ENCODE measurements at regions not wholly inside any gene's neighbourhood (a gene's known extent, or its start where the extent isn't known, plus 50 kb on each side); places are given as distances from the start of the nearest gene placed in this dataset.

GRCh38 chr1:2865571-2866421, 64.3 kb upstream of the TTC34 start:
- DNase-seq (ENCODE audit: low read depth in 2 of 2) = no peak

DNA sequence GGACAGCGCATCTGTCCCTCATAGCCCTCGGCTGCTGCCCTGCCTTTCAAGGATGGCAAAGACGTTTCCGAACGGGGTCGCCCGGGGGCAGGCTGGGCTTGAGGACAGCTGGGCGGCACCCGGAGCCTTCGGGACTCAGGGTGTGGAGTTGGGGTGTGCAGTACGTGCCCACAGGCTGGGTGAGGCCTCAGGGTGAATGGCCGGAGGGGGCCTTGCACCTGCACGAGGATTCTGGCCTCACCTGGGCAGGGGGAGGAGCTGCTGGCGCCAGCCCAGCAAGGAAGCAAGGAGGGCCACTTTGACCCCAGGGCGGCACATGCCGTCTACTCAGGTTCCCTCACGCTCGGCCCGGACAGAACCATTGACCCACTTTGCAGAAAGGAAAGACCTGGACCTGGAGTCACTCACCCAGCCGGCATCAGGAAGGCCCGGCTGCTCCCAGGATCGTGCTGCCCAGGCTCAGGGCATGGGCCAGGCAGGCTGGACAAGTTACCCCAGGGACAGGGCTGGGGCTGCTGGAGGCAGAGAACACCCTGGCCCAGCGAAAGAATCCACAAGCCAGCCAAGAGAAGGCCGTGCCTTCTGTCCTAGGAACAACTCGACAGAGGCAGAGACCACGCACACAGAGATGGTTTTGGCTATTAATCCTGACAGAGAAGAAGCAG, 65.1 kb upstream of the TTC34 start:
- DNase-seq (ENCODE audit: low read depth in 2 of 2) = no peak

DNA sequence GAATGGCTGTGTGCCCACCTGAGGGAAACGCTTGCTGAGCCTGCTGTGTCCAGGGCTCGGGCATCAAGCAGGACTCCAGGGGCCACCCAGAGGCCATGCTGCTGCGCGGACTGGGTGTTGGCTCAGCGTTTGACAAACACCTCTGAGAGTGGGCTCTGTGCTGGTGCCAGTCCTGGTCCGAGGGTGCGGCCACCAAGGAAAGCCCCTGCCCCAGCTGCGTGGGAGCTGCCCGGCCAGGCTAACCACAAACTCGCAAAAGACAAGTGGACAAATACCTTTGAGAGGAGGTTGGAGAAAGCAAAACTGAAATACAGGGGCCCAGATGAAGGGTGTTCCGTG, 65.6 kb upstream of the TTC34 start:
- DNase-seq (ENCODE audit: low read depth in 2 of 2) = no peak

DNA sequence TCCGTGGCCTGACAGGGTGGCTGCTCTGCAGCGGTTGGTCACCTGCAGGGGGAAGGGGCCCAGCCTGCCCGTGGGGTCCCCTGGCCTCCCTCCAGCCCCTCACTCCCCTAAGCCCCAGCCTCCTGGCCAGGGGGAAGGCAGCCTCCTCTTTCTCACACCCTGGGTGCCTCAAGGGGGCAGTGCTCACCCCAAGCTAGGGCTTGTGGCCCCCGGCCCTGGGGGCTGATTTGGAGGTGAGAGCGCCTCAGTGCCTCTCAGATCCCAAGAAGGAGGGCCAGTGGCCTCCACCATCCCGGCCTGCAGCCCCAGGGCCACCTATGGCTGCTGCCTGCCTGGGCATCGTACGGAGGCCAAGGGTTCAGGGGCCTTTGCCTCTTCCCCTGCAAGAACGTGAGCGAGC, 66.4 kb upstream of the TTC34 start:
- no peak for DNase-seq (ENCODE audit: low read depth in 2 of 2)

DNA sequence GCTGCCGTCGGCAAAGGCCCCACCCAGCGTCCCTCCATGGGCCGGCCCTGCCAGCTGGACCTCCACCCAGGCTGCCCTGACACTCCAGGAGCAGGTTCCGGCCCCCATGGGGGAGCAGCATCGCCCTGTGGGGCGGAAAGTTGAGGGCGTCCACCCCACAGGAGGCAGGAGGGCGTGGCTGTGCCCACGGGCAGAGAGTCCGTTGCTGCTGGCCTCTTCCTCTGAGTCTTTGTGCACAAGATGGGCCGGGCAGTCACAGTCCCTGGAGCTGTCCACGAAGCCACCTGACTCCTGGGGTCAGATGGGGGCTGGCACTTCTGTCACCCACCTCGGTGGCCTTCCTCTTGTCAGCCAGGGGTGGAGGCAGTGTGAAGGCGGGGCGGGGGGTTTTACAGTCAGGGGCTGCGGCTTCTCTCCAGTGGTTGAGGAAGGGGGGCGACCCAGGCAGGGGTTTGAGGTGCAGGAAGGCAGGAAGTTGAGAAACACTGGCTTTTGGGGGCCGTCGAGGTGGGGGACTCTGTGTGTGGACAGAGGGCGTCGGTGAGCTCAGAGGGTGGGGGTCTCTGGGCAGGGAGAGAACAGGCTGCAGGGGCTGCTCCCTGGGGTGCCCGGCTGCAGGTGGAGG, 67.2 kb upstream of the TTC34 start:
- DNase-seq (ENCODE audit: low read depth in 2 of 2) = no peak

GRCh38 chr1:2871246-2871815, 69.8 kb upstream of the TTC34 start:
- DNase-seq (ENCODE audit: low read depth in 2 of 2) = no peak

- no peak for DNase-seq (ENCODE audit: low read depth in 2 of 2)
Observed at GRCh38 chr1:2874207-2874606, 72.7 kb upstream of the TTC34 start.

DNA sequence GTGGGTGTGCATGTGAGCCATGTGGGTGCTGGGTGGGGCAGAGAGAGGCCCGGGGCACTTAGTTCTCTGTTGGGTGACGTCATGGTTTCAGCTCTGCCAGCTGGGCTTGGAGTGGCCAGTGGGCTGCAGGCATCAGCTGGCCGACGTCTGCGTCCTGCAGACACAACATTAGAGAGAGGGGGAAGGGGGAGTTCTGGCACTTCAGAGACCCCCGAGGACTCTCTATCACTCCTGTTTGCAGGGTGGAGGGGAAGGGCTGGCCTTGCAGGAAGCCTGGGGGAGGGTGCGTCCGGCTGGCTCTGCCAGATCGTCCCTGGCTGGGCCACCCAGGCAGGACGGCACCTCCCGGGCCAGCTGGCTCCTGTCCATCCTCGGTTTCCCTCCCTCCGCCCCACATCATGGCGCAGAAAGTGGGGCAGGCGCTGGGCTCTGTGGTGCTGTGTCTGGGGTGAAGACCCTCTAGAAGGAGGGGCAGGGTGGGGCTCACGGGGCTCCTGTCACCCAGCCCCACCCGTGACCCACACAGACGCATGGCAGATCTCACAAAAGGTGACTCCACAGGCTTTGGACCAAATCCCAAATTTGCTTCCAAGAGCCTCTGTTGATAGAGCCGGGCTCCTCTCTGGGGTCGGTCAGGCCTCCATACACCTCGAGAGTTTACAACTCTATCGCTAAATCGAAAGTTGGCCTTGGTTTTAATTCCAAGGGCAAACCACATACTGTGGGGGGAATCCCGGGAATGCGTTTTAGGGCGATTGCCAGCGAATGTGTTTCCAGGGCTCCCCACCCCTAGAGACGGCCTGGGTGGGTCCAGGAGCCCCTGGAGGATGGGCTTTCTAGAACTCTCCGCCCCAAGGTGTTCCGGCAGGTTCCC, 73.4 kb upstream of the TTC34 start:
- DNase-seq (ENCODE audit: low read depth in 2 of 2) = no peak

- DNase-seq (ENCODE audit: low read depth in 2 of 2) = no peak
Observed at GRCh38 chr1:2875707-2876561, 74.4 kb upstream of the TTC34 start.

- no peak for DNase-seq (ENCODE audit: low read depth in 2 of 2)
Observed at GRCh38 chr1:2876846-2877245, 75.4 kb upstream of the TTC34 start.

- DNase-seq (ENCODE audit: low read depth in 2 of 2) = no peak
Observed at GRCh38 chr1:2877391-2877790, 75.9 kb upstream of the TTC34 start.

GRCh38 chr1:2878591-2878990, 77.1 kb upstream of the TTC34 start:
- no peak for DNase-seq (ENCODE audit: low read depth in 2 of 2)

DNA sequence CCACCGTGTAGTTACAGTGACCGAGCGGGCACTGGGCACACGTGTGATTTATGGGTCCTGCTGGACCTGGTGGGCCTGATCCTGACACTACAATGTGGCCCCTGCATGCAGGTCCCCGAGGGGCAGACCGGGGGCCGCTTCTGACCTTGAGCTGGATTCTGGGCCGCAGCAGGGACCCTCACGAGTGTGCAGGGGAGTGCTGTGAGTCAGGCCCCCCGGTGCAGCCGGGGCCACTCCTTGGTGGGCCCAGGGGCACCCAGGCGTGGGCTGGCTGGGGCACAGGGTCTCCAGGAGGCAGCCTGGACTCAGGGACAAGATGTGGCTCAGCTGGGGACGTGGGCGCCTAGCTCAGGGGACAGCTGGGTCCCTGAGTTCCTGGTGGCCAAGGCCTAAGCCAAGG, 77.5 kb upstream of the TTC34 start:
- no peak for DNase-seq (ENCODE audit: low read depth in 2 of 2)

- DNase-seq (ENCODE audit: low read depth in 2 of 2) = no peak
Observed at GRCh38 chr1:2879591-2879990, 78.1 kb upstream of the TTC34 start.

DNA sequence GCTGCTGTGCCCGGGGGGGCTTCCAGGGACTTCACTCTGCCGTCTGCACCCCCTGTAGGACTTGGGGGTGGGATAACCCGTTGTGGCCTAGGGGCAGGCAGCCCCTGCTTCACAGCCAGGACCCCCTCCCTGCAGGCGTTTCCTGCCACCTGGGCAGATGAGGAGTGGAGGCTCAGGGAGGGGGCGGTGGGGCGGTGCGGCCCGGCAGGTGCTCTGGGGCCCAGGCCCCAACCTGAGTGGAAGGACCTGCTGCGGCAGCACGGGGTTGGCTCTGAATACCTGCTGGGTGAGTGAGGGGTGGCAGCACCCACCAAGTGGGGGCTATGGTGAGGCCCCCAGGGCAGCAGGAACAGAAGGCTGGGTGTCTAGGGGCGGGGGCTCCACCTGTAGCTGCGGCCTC, 78.6 kb upstream of the TTC34 start:
- no peak for DNase-seq (ENCODE audit: low read depth in 2 of 2)

- no peak for DNase-seq (ENCODE audit: low read depth in 2 of 2)
Observed at GRCh38 chr1:2880812-2881295, 79.4 kb upstream of the TTC34 start.

DNA sequence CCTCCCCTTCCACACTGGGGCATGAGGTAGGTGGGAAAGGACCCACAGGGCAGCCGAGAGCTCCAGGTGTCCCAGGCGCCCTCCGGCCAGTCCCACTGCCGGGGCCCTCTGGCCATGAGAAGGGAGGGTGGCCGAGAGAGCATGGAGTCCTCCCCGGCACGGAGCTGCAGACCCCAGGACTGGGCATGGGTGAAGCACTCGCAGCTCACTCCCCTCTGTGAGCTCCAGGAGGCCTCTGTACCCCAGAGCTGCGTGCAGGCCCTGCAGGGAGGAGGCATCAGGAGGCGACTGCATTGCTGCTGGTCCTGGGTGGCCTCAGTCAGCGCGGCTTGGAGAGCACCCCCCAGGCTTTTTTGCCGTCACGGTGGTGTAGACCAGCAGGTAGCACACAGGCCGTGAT, 80.1 kb upstream of the TTC34 start:
- no peak for DNase-seq (ENCODE audit: low read depth in 2 of 2)

DNA sequence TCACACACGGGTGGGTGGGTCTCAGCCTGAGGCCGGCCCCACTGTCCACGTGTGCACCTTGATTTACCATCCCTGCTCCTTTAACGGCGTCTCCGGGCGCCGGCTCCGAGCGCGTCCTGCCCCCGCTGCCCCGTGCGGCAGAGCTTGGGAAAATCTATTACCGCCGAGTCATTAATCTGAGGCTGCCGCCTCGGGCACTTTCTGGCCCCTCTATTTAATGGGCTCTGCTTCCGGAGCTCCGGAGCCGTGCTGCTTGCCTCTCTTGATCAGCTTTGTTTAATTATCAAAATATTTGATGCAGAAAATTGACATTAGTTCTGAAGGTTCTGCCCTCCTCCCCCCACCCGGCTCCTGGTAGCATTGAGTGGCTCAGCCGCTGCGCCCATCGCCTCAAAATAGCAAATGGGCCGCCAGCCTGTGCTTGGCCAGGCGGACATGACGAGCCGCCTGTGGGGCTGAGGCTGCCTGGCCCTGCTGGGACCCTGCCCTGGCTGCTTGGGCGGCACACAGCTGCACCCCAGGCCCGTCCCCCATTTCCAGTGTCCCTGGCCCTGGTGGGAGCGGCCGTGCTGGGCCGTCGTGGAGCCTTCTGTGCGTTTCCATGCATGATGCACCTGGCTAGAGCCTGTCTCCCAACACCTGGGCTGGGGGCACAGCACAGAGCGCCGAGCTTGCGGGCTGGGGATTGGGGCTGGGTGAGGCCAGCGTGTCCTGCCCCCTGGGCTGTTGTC, 81.6 kb upstream of the TTC34 start:
- DNase-seq (ENCODE audit: low read depth in 2 of 2) = no peak

GRCh38 chr1:2885001-2885400, 83.5 kb upstream of the TTC34 start:
- no peak for DNase-seq (ENCODE audit: low read depth in 2 of 2)

GRCh38 chr1:2886631-2887030, 85.1 kb upstream of the TTC34 start:
- DNase-seq (ENCODE audit: low read depth in 2 of 2) = no peak
